ENCODE measurements at regions not wholly inside any gene's neighbourhood (a gene's known extent, or its start where the extent isn't known, plus 50 kb on each side); places are given as distances from the start of the nearest gene placed in this dataset.

DNA sequence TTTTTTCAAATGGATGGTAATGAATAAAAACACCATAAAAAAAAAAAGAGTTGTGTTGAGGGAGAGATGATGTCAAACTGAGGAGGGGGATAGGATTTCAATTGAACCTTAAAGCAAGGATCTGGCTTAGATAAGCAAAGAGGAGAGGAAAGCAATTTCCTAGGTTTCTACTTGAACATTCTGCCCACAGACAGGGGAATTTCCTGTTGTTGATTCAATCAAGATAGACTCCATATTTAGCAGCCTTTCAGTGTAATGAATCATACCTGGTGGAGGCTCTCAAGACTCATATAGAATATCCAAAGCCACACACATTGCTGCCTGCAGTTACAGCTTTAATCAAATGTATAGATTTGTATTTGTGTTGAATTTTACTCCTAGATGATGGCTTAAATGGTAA is 294.4 kb upstream of the PIK3C3 start:
- TF ChIP-seq, protein P1, sequence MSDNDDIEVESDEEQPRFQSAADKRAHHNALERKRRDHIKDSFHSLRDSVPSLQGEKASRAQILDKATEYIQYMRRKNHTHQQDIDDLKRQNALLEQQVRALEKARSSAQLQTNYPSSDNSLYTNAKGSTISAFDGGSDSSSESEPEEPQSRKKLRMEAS (IDR thresholded peaks at IDR 0.05; ENCODE audit: low read depth, low read length) = no peak
- no peak for TF ChIP-seq POLR2A (IDR thresholded peaks at IDR 0.05; ENCODE audit: extremely low read depth, insufficient read length)
- TF ChIP-seq, protein P2, sequence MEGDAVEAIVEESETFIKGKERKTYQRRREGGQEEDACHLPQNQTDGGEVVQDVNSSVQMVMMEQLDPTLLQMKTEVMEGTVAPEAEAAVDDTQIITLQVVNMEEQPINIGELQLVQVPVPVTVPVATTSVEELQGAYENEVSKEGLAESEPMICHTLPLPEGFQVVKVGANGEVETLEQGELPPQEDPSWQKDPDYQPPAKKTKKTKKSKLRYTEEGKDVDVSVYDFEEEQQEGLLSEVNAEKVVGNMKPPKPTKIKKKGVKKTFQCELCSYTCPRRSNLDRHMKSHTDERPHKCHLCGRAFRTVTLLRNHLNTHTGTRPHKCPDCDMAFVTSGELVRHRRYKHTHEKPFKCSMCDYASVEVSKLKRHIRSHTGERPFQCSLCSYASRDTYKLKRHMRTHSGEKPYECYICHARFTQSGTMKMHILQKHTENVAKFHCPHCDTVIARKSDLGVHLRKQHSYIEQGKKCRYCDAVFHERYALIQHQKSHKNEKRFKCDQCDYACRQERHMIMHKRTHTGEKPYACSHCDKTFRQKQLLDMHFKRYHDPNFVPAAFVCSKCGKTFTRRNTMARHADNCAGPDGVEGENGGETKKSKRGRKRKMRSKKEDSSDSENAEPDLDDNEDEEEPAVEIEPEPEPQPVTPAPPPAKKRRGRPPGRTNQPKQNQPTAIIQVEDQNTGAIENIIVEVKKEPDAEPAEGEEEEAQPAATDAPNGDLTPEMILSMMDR (IDR thresholded peaks at IDR 0.05; ENCODE audit: low read depth, low read length) = no peak
- TF ChIP-seq MYC (IDR thresholded peaks at IDR 0.05; ENCODE audit: low read depth, low read length) = no peak
- no peak overlapping the region for H3K4me3 ChIP-seq (ENCODE audit: low read depth, low read length)
- no peak for DNase-seq (ENCODE audit: low read depth)

DNA sequence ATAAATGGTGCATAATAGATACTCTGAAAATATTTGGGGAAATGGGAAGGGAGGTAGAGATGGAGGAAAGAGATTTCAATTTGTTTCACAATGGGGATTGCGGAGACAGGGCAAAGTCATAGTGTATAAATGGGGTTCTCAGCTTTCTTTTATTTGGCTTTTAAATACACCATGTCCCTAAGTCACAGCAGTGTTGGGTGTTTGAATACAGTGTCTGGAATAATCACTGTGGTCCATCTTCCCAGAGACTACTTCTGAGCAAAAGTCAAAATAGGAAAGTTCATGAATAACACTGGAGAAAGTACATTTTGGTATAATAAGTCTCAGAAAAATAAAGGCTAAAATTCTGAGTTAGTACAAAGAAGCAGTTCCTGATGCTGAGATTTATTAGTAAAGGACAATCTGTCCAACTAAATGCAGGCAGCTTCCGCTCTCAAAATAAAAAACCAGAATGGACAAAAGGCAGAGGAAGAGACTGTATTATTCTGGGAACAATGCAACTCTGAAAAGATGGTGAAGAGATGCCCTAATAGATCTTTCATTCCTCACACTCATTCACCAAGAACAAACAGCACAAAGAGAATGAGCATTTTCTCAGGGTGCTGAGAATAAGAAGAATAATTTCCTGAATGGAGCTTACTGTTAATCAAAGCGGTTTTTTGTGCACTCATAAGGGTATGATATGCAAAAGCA is 295.4 kb upstream of the PIK3C3 start:
- TF ChIP-seq, protein P2 (IDR thresholded peaks at IDR 0.05; ENCODE audit: low read depth, low read length) = no peak
- TF ChIP-seq MYC (IDR thresholded peaks at IDR 0.05; ENCODE audit: low read depth, low read length) = no peak
- no peak for TF ChIP-seq POLR2A (IDR thresholded peaks at IDR 0.05; ENCODE audit: extremely low read depth, insufficient read length)
- TF ChIP-seq, protein P1 (IDR thresholded peaks at IDR 0.05; ENCODE audit: low read depth, low read length) = no peak
- no peak overlapping the region for H3K4me3 ChIP-seq (ENCODE audit: low read depth, low read length)
- no peak for DNase-seq (ENCODE audit: low read depth)

DNA sequence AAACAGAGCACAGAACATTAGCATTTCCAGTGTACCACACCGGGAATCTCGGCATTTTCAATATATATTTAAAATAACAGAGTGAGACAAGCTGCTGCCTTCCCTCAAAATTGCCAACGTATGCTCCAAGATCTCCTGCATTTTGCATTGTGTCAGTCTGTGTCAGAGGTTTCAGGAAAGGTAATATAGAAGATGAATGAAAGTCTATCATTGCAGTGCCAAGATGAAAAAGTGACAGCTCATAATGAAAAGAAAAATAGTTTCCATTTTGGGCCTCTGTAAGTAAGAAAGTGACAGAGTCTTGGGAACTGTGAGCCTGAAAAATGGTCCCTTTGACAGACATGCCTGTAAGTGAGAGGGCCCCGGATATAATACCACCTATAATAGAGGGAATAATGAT is 297.8 kb upstream of the PIK3C3 start:
- no peak for DNase-seq (ENCODE audit: low read depth)
- H3K4me3 ChIP-seq (ENCODE audit: low read depth, low read length) = no peak overlapping the region
- TF ChIP-seq, protein P2 (IDR thresholded peaks at IDR 0.05; ENCODE audit: low read depth, low read length) = no peak
- TF ChIP-seq POLR2A (IDR thresholded peaks at IDR 0.05; ENCODE audit: extremely low read depth, insufficient read length) (no peak), MYC (IDR thresholded peaks at IDR 0.05; ENCODE audit: low read depth, low read length) (no peak)
- TF ChIP-seq, protein P1 (IDR thresholded peaks at IDR 0.05; ENCODE audit: low read depth, low read length) = no peak

DNA sequence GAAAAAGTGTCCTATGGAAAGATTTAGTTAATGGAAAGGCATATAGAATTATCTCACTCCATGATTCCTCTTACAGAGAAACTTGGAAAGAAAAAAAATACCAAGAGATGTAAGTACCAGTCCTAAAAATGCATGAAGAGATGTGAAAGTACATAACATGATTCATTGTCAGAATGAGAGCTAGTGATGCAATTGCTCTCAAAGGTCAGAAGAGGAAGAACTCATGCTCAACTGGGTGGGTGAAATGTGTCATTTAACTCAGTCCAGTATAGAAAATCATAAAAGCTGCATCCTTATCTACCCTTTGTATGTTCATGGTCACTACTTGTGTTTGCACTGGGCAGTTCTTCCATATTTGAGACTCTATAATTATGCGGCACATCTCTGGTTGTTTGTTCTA is 300.0 kb upstream of the PIK3C3 start:
- H3K4me3 ChIP-seq (ENCODE audit: low read depth, low read length) = no peak overlapping the region
- TF ChIP-seq, protein P2 (IDR thresholded peaks at IDR 0.05; ENCODE audit: low read depth, low read length) = no peak
- TF ChIP-seq POLR2A (IDR thresholded peaks at IDR 0.05; ENCODE audit: extremely low read depth, insufficient read length) (no peak), MYC (IDR thresholded peaks at IDR 0.05; ENCODE audit: low read depth, low read length) (no peak)
- TF ChIP-seq, protein P1 (IDR thresholded peaks at IDR 0.05; ENCODE audit: low read depth, low read length) = no peak
- peak; percentile 9 for DNase-seq (ENCODE audit: low read depth)

DNA sequence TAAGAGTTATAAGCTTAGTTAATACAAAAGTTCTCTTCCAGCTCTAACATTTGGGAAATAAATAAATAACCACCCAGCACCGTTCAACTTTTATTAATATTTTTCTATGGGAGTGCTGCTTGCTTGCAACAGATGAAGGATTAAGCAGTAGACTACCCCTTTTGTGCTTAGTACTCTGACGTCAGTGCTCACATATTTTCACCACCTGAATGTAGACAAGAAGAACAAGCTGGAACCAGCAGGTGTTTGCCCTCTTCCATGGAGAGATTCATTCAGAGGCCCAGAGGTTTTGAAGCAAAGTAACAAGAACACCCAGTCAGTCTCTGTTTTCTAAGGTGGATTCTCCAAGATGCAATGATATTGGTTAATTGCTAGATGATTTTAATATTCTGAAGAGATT is 307.1 kb upstream of the PIK3C3 start:
- TF ChIP-seq POLR2A (IDR thresholded peaks at IDR 0.05; ENCODE audit: extremely low read depth, insufficient read length) = no peak
- TF ChIP-seq MYC (IDR thresholded peaks at IDR 0.05; ENCODE audit: low read depth, low read length) = no peak
- TF ChIP-seq, protein P2 (IDR thresholded peaks at IDR 0.05; ENCODE audit: low read depth, low read length) = no peak
- TF ChIP-seq, protein P1 (IDR thresholded peaks at IDR 0.05; ENCODE audit: low read depth, low read length) = no peak
- no peak for DNase-seq (ENCODE audit: low read depth)

More for the DNA sequence above, 307.1 kb upstream of the PIK3C3 start:
- H3K4me3 ChIP-seq (ENCODE audit: low read depth, low read length) = no peak overlapping the region
